K562 (cell line): ENCODE measurements at regions not wholly inside any gene's neighbourhood (a gene's known extent, or its start where the extent isn't known, plus 50 kb on each side); places are given as distances from the start of the nearest gene placed in this dataset.

Experiments used
- ATAC-seq: fragments of 200-7000 bp; cut with Tn5 transposase; 3 replicates; pipeline ENCODE4 v1.9.1; 2020; ENCODE audit warnings: moderate library complexity
- BruUV-seq: library from RNA; stranded (reverse); fragments of 400-500 nt; replicated peaks from 2 replicates; lab custom pipeline; 2021; lab: Mats Ljungman, UMichigan
- CTCF ChIA-PET: fragments of 300-600 bp; formaldehyde crosslinking; extraction: SDS; loops from one replicate; lab custom pipeline; 2021; ENCODE audit warnings: low intra/inter-chr PET ratio; lab: Yijun Ruan, JAX
- POLR2A ChIA-PET: fragments of 300-600, 350-650 bp; sonication (Branson Sonifier 250); formaldehyde crosslinking; extraction: SDS; loops from one replicate; lab custom pipeline; 2021; ENCODE audit warnings: antibody characterized with exemption, inconsistent platforms; lab: Yijun Ruan, JAX
- DNase-seq, 4 experiments: peaks; one replicate each; pipeline versions ENCODE4 v3.0.0 to v3.0.0-alpha.2; 2011 to 2018; ENCODE audit warnings: low spot score in 3 of 4, mixed read lengths in 3 of 4; ENCODE audit errors: extremely low read depth in 1 of 4
- FAIRE-seq: peaks from 2 replicates; lab custom pipeline; 2011; peaks lifted over from hg19 to GRCh38; lab: Jason Lieb, UNC
- H2AFZ ChIP-seq: 2 replicates; pipeline ENCODE4 v1.6.0; 2011; ENCODE audit warnings: low read depth, low read length, control low read depth, inconsistent platforms
- H3K27ac ChIP-seq: fragments of 200-600 bp; 3 replicates; pipeline ENCODE4 v1.8.0; 2011; ENCODE audit warnings: low read depth, mild to moderate bottlenecking, control low read depth, inconsistent platforms, low read length, moderate library complexity, mixed read lengths; ENCODE audit errors: extremely low read depth
- H3K27me3 ChIP-seq, 2 experiments: fragments of 300-600 bp in 1 of 2; 2 replicates in 1 of 2; 3 replicates in 1 of 2; pipeline versions ENCODE4 v1.6.0 to v1.8.0; 2011; ENCODE audit warnings: inconsistent platforms in 2 of 2, low read length in 2 of 2, mild to moderate bottlenecking in 1 of 2, mixed read lengths in 1 of 2, moderate library complexity in 1 of 2; ENCODE audit not compliant: control insufficient read depth in 2 of 2, insufficient read depth in 2 of 2
- H3K36me3 ChIP-seq: fragments of 300-600 bp; 3 replicates; pipeline ENCODE4 v1.8.0; 2011; ENCODE audit warnings: mild to moderate bottlenecking, low read length, inconsistent platforms; ENCODE audit not compliant: control insufficient read depth, insufficient read depth
- H3K4me1 ChIP-seq, 2 experiments: fragments of 200-600 bp in 1 of 2; replicated peaks in 1 of 2; 2 replicates in 1 of 2; 3 replicates in 1 of 2; pipeline versions ENCODE4 v1.5.1 to v1.8.0; 2011; ENCODE audit warnings: inconsistent platforms in 2 of 2, low read length in 2 of 2, mild to moderate bottlenecking in 1 of 2, mixed read lengths in 1 of 2, moderate library complexity in 1 of 2; ENCODE audit not compliant: control insufficient read depth in 2 of 2, insufficient read depth in 2 of 2
- H3K4me2 ChIP-seq: 2 replicates; pipeline ENCODE4 v1.6.1; 2011; ENCODE audit warnings: low read length, control low read depth, inconsistent platforms, mixed read lengths; ENCODE audit not compliant: insufficient read depth
- H3K4me3 ChIP-seq: fragments of 200-600 bp; sonication (generic), shearing (Covaris generic); 2 replicates; pipeline ENCODE4 v1.5.1; 2016; ENCODE audit warnings: control low read depth, inconsistent platforms
- H3K79me2 ChIP-seq: fragments of 200-600 bp; 3 replicates; pipeline ENCODE4 v1.8.0; 2011; ENCODE audit warnings: low read length, inconsistent platforms; ENCODE audit not compliant: control insufficient read depth, insufficient read depth
- H3K9ac ChIP-seq, 2 experiments: 2 replicates each; pipeline versions ENCODE4 v1.6.0 to v1.6.1; 2011; ENCODE audit warnings: low read depth in 2 of 2, low read length in 2 of 2, control low read depth in 1 of 2, inconsistent platforms in 1 of 2, mild to moderate bottlenecking in 1 of 2, mixed read lengths in 1 of 2; ENCODE audit not compliant: insufficient read depth in 1 of 2
- H3K9me1 ChIP-seq: one replicate; pipeline ENCODE4 v1.6.0; 2011; ENCODE audit warnings: inconsistent platforms, mild to moderate bottlenecking, low read length, moderate library complexity; ENCODE audit not compliant: control insufficient read depth, insufficient read depth
- H3K9me3 ChIP-seq: replicated peaks from 2 replicates; pipeline ENCODE4 v1.5.1; 2011; ENCODE audit warnings: low read depth, low read length, inconsistent platforms; ENCODE audit not compliant: control insufficient read depth, insufficient read depth
- H4K20me1 ChIP-seq: replicated peaks from 2 replicates; pipeline ENCODE4 v1.6.1; 2011; ENCODE audit warnings: low read length, inconsistent platforms, mixed read lengths; ENCODE audit not compliant: control insufficient read depth, insufficient read depth
- HMG20A ChIP-seq: fragments of 450-650 bp; formaldehyde crosslinking; conservative IDR thresholded peaks from 2 replicates; pipeline ENCODE4 v1.4.0; 2020; ENCODE audit warnings: mild to moderate bottlenecking, mixed read lengths
- NFIC ChIP-seq: fragments of 450-650 bp; IDR thresholded peaks from 2 replicates; pipeline ENCODE4 v1.6.1; 2017; ENCODE audit warnings: mild to moderate bottlenecking, inconsistent platforms
- POLR3A ChIP-seq: IDR thresholded peaks from 2 replicates; pipeline ENCODE4 v1.6.1; 2011; ENCODE audit warnings: borderline replicate concordance, mild to moderate bottlenecking, moderate library complexity; ENCODE audit not compliant: insufficient read length, insufficient read depth; ENCODE audit errors: extremely low read depth
- POU5F1 ChIP-seq: fragments of 150-350 bp; IDR thresholded peaks from 2 replicates; pipeline ENCODE4 v1.6.1; 2014; ENCODE audit warnings: borderline replicate concordance, low read length, low read depth, mild to moderate bottlenecking; ENCODE audit not compliant: partially characterized antibody
- RAD21 ChIP-seq, 2 experiments: fragments of 250-450 bp in 1 of 2; fragments of 450-650 bp in 1 of 2; sonication (Bioruptor Pico) in 1 of 2; formaldehyde crosslinking in 1 of 2; IDR thresholded peaks in 1 of 2; conservative IDR thresholded peaks in 1 of 2; 2 replicates each; pipeline versions ENCODE4 v1.4.0 to v1.8.0; 2020 to 2022; ENCODE audit warnings: mild to moderate bottlenecking in 2 of 2, moderate library complexity in 1 of 2
- RBM15 ChIP-seq: fragments of 200-400 bp; formaldehyde crosslinking; IDR thresholded peaks from 2 replicates; pipeline ENCODE4 v1.6.1; 2018; ENCODE audit warnings: mild to moderate bottlenecking, low read length, moderate library complexity; ENCODE audit not compliant: insufficient read depth
- SLC30A9 ChIP-seq: fragments of 250-450 bp; sonication (Bioruptor Pico); IDR thresholded peaks from 2 replicates; pipeline ENCODE4 v1.8.0; 2022; ENCODE audit warnings: mild to moderate bottlenecking, moderate library complexity
- SMARCC2 ChIP-seq: fragments of 450-650 bp; IDR thresholded peaks from 2 replicates; pipeline ENCODE4 v1.6.1; 2017; ENCODE audit warnings: antibody characterized with exemption, moderate library complexity, mild to moderate bottlenecking, low read depth
- SMC3 ChIP-seq: conservative IDR thresholded peaks from 2 replicates; pipeline ENCODE4 v1.6.1; 2011; ENCODE audit warnings: low read depth, low read length, improper control_type of control experiment; ENCODE audit not compliant: insufficient read depth
- STAG1 ChIP-seq: sonication (generic); formaldehyde crosslinking; IDR thresholded peaks from 2 replicates; pipeline ENCODE4 v1.5.0; 2020; ENCODE audit warnings: missing genetic modification reagents, borderline replicate concordance
- TEAD1 ChIP-seq, 2 experiments: fragments of 450-650 bp in 1 of 2; sonication (generic) in 1 of 2; formaldehyde crosslinking; IDR thresholded peaks; 2 replicates each; pipeline versions ENCODE4 v1.4.0 to v1.8.0; 2020 to 2022; ENCODE audit warnings: mild to moderate bottlenecking in 2 of 2, missing genetic modification reagents in 1 of 2
- USF1 ChIP-seq: sonication (generic); formaldehyde crosslinking; IDR thresholded peaks from 2 replicates; pipeline ENCODE4 v1.9.0; 2022; ENCODE audit warnings: mild to moderate bottlenecking, missing genetic modification reagents
- ZNF561 ChIP-seq: fragments of 450-650 bp; formaldehyde crosslinking; conservative IDR thresholded peaks from 2 replicates; pipeline ENCODE4 v1.4.0; 2020; ENCODE audit warnings: mild to moderate bottlenecking, moderate library complexity
- ZNF79 ChIP-seq: fragments of 250-450 bp; sonication (Bioruptor Pico); IDR thresholded peaks from 2 replicates; pipeline ENCODE4 v1.4.0; 2020; ENCODE audit warnings: low read depth, mild to moderate bottlenecking, moderate library complexity
- WGBS: fragments of 100-300 bp; shearing (Covaris generic); methylation state at CpG from one replicate; pipeline ENCODE4 v1.1.6; 2016; ENCODE audit warnings: low coverage, mixed read lengths; ENCODE audit not compliant: insufficient coverage; ENCODE audit errors: missing lambda C conversion rate; 5-methylcytosine and 5-hydroxymethylcytosine counted together
- in situ Hi-C: fragments of 300-500 bp; cut with MboI; formaldehyde crosslinking; loops from 4 replicates; pipeline ENCODE4 v1.15.0; 2018; ENCODE audit warnings: inconsistent platforms, mixed read lengths
- intact Hi-C: fragments of 100-400 bp; cut with micrococcal nuclease; formaldehyde crosslinking; loops from 2 replicates; pipeline ENCODE4 v1.14.2; 2022

GRCh38 chr10:64426745-64427144 lies 905.5 kb downstream of the REEP3 start:
- Histone ChIP-seq H3K27ac (no peak overlapping the region), H3K4me2 (no peak overlapping the region), H3K9me3 (no peaks in the 10 kb centered on the region), H2AFZ (no peak overlapping the region), H3K36me3 (no peaks in the 10 kb centered on the region), H4K20me1 (no peaks in the 10 kb centered on the region), H3K9ac (no peak overlapping the region), H3K27me3 (no peaks in the 10 kb centered on the region), H3K9me1 (no peaks in the 10 kb centered on the region), H3K79me2 (no peaks in the 10 kb centered on the region), H3K4me3 (no peak overlapping the region), H3K4me1 (no peaks in the 10 kb centered on the region)
- no TSS peak for BruUV-seq
- ChIA-PET CTCF (no interaction called here), POLR2A (no interaction called here)
- DNase-seq (no peak), ATAC-seq (no peak), FAIRE-seq (peak; percentile 11)
- in situ Hi-C loops = no loop called here
- 21% methylated on average over 3 of the region's 3 CpGs for WGBS
- intact Hi-C loops = loop anchor here (10.0 kb wide), 1 partner anchor 1758 kb away; no protein-coding TSS in a partner anchor
- TF ChIP-seq ZNF79 = no peak
- no peak for TF ChIP-seq SMARCC2
- TF ChIP-seq ZNF561 (CRISPR knock-in tag) = no peak
- no peak for TF ChIP-seq USF1 (CRISPR knock-in tag)
- no peak for TF ChIP-seq NFIC
- TF ChIP-seq HMG20A (CRISPR knock-in tag) = no peak
- no peak for TF ChIP-seq TEAD1 (CRISPR knock-in tag; IDR thresholded peaks at IDR 0.05)
- no peak for TF ChIP-seq STAG1 (CRISPR knock-in tag)
- TF ChIP-seq SMC3 = 0 out of 2 replicates have a peak, but pooled peaks have one; percentile 16
- TF ChIP-seq POU5F1 = no peak
- TF ChIP-seq RBM15 = no peak
- no peak for TF ChIP-seq SLC30A9 (CRISPR knock-in tag)
- TF ChIP-seq POLR3A = no peak
- peak; percentile 45 to 53 for TF ChIP-seq RAD21 (CRISPR knock-in tag; conservative IDR thresholded peaks at IDR 0.05 in 1 of 2, IDR thresholded peaks at IDR 0.05 in 1 of 2)
